Panc1 (cell line): ENCODE measurements at regions not wholly inside any gene's neighbourhood (a gene's known extent, or its start where the extent isn't known, plus 50 kb on each side); places are given as distances from the start of the nearest gene placed in this dataset.

Source experiments
- ATAC-seq: fragments of 200-7000 bp; cut with Tn5 transposase; 2 replicates; pipeline ENCODE4 v1.9.1; 2020; ENCODE audit warnings: mild to moderate bottlenecking, moderate library complexity
- BruUV-seq: library from RNA; stranded (reverse); fragments of 400-500 nt; replicated peaks from 2 replicates; lab custom pipeline; 2021; lab: Mats Ljungman, UMichigan
- CTCF ChIA-PET: fragments of 300-600 bp; sonication (Branson Sonifier 250); formaldehyde crosslinking; loops from one replicate; lab custom pipeline; 2022; ENCODE audit warnings: antibody characterized with exemption; lab: Charles Lee
- POLR2A ChIA-PET: fragments of 300-600 bp; sonication (Branson Sonifier 250); formaldehyde crosslinking; loops from one replicate; lab custom pipeline; 2022; ENCODE audit warnings: antibody characterized with exemption; lab: Charles Lee
- DNase-seq: peaks from one replicate; pipeline ENCODE4 v3.0.0-alpha.2; 2010; ENCODE audit warnings: low read depth, low spot score
- H3K27ac ChIP-seq: 2 replicates; pipeline ENCODE4 v1.5.1; 2011; ENCODE audit warnings: mild to moderate bottlenecking, low read length, inconsistent platforms
- H3K27me3 ChIP-seq: fragments of 200-500 bp; sonication (Bioruptor generic); 2 replicates; pipeline ENCODE4 v1.6.0; 2014; ENCODE audit warnings: low read length, inconsistent platforms; ENCODE audit not compliant: control insufficient read depth, insufficient read depth
- H3K36me3 ChIP-seq: fragments of 200-500 bp; sonication (Bioruptor generic); 2 replicates; pipeline ENCODE4 v1.5.1; 2014; ENCODE audit warnings: inconsistent platforms, mild to moderate bottlenecking, low read length, moderate library complexity; ENCODE audit not compliant: control insufficient read depth, insufficient read depth
- H3K4me1 ChIP-seq: 2 replicates; pipeline ENCODE4 v1.5.1; 2011; ENCODE audit warnings: inconsistent platforms, mild to moderate bottlenecking, low read length, moderate library complexity; ENCODE audit not compliant: control insufficient read depth, insufficient read depth
- H3K4me3 ChIP-seq, 2 experiments: 2 replicates each; pipeline ENCODE4 v1.5.1; 2011 to 2012; ENCODE audit warnings: low read depth in 2 of 2, low read length in 2 of 2, mild to moderate bottlenecking in 2 of 2, inconsistent platforms in 1 of 2, moderate library complexity in 1 of 2
- H3K9me3 ChIP-seq: fragments of 200-500 bp; sonication (Bioruptor generic); 2 replicates; pipeline ENCODE4 v1.5.1; 2014; ENCODE audit warnings: low read depth, mild to moderate bottlenecking, inconsistent platforms, low read length, moderate library complexity; ENCODE audit not compliant: control insufficient read depth, insufficient read depth
- POLR2AphosphoS5 ChIP-seq: IDR thresholded peaks from 2 replicates; pipeline ENCODE4 v1.6.1; 2012; ENCODE audit warnings: mild to moderate bottlenecking, low read depth, low read length, moderate library complexity
- SIN3A ChIP-seq: IDR thresholded peaks from 2 replicates; pipeline ENCODE4 v1.6.1; 2012; ENCODE audit warnings: low read depth, mild to moderate bottlenecking, low read length, moderate library complexity, borderline replicate concordance; ENCODE audit not compliant: insufficient read depth
- TCF7L2 ChIP-seq: IDR thresholded peaks from 2 replicates; pipeline ENCODE4 v1.6.1; 2011; ENCODE audit warnings: mild to moderate bottlenecking, low read depth, low read length, inconsistent platforms
- in situ Hi-C: cut with HindIII; loops from 2 replicates; pipeline ENCODE4 v1.10.0; 2016; ENCODE audit warnings: low sequenced_read_pairs, low pct_unique_long_range_greater_than_20kb
- intact Hi-C: fragments of 100-400 bp; cut with micrococcal nuclease; formaldehyde crosslinking; loops from one replicate; pipeline ENCODE4 v1.10.0; 2022; ENCODE audit not compliant: unreplicated experiment
- TF ChIP-seq, protein P1 (sequence below), 2 experiments: IDR thresholded peaks; 2 replicates each; pipeline ENCODE4 v1.6.1; 2011 to 2012; ENCODE audit warnings: low read depth in 2 of 2, control low read depth in 1 of 2, low read length in 1 of 2, mild to moderate bottlenecking in 1 of 2, moderate library complexity in 1 of 2; ENCODE audit not compliant: insufficient read depth in 1 of 2
- TF ChIP-seq, protein P2 (sequence below): fragments of 450-650 bp; IDR thresholded peaks from 2 replicates; pipeline ENCODE4 v1.5.1; 2017; ENCODE audit warnings: mild to moderate bottlenecking

DNA sequence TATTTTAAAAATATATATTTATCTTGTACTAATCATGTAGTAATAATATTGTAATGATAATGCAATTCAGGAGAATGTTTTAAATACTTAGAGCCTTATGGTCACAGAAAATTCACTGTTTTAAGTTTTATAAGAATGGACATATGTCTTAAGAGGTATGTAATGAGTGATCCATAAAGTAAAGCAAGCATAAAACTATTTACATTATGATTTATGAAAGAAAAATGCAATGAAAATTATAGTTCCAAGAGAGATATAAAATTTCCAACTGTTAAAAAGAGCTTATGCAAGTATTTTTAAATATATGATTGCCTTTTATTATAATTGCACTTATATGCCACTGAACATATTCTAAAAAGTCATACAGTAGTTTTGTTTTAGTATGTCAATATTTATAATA, 157.5 kb upstream of the TARS1 start:
- Histone ChIP-seq H3K9me3 (no peaks in the 10 kb centered on the region), H3K36me3 (no peaks in the 10 kb centered on the region), H3K4me1 (no peaks in the 10 kb centered on the region), H3K27ac (no peak overlapping the region), H3K27me3 (no peaks in the 10 kb centered on the region), H3K4me3 (no peak overlapping the region)
- ChIA-PET CTCF (no interaction called here), POLR2A (interaction anchor here (0.6 kb wide), 1 partner anchor 136 kb away, joined by 7 read pairs; no protein-coding TSS in a partner anchor)
- intact Hi-C loops: no loop called here
- ATAC-seq (no peak), DNase-seq (no peak)
- in situ Hi-C loops: no loop called here
- no TSS peak for BruUV-seq
- TF ChIP-seq, protein P1, sequence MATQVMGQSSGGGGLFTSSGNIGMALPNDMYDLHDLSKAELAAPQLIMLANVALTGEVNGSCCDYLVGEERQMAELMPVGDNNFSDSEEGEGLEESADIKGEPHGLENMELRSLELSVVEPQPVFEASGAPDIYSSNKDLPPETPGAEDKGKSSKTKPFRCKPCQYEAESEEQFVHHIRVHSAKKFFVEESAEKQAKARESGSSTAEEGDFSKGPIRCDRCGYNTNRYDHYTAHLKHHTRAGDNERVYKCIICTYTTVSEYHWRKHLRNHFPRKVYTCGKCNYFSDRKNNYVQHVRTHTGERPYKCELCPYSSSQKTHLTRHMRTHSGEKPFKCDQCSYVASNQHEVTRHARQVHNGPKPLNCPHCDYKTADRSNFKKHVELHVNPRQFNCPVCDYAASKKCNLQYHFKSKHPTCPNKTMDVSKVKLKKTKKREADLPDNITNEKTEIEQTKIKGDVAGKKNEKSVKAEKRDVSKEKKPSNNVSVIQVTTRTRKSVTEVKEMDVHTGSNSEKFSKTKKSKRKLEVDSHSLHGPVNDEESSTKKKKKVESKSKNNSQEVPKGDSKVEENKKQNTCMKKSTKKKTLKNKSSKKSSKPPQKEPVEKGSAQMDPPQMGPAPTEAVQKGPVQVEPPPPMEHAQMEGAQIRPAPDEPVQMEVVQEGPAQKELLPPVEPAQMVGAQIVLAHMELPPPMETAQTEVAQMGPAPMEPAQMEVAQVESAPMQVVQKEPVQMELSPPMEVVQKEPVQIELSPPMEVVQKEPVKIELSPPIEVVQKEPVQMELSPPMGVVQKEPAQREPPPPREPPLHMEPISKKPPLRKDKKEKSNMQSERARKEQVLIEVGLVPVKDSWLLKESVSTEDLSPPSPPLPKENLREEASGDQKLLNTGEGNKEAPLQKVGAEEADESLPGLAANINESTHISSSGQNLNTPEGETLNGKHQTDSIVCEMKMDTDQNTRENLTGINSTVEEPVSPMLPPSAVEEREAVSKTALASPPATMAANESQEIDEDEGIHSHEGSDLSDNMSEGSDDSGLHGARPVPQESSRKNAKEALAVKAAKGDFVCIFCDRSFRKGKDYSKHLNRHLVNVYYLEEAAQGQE (IDR thresholded peaks at IDR 0.05; ENCODE audit: insufficient read depth in 1 of 2, low read depth in 2 of 2, low read length in 1 of 2): no peak
- TF ChIP-seq TCF7L2 (no peak), POLR2AphosphoS5 (no peak), SIN3A (no peak)
- TF ChIP-seq, protein P2, sequence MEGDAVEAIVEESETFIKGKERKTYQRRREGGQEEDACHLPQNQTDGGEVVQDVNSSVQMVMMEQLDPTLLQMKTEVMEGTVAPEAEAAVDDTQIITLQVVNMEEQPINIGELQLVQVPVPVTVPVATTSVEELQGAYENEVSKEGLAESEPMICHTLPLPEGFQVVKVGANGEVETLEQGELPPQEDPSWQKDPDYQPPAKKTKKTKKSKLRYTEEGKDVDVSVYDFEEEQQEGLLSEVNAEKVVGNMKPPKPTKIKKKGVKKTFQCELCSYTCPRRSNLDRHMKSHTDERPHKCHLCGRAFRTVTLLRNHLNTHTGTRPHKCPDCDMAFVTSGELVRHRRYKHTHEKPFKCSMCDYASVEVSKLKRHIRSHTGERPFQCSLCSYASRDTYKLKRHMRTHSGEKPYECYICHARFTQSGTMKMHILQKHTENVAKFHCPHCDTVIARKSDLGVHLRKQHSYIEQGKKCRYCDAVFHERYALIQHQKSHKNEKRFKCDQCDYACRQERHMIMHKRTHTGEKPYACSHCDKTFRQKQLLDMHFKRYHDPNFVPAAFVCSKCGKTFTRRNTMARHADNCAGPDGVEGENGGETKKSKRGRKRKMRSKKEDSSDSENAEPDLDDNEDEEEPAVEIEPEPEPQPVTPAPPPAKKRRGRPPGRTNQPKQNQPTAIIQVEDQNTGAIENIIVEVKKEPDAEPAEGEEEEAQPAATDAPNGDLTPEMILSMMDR: no peak

DNA sequence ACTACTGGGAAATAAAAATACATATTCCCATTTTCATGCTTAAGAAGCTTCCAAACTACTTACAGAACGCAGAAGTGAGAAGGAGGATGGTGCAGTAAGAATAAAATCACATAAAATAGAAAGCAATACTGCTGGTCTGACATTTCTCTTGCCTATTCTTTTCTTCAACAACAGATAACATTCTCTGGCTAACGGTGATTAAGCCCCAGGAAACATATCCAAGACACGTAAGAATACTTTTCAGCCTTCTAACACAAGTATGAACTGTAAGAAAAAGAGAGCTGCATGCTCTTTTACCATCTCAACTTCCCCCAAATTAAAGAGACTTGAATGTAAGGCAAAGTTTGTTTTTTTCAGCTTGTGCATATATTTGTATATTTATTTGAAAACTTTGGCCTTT, 156.1 kb upstream of the TARS1 start:
- TF ChIP-seq POLR2AphosphoS5 (no peak), SIN3A (no peak)
- TF ChIP-seq, protein P1 (IDR thresholded peaks at IDR 0.05; ENCODE audit: insufficient read depth in 1 of 2, low read depth in 2 of 2, low read length in 1 of 2): no peak
- ChIA-PET CTCF (no interaction called here), POLR2A (no interaction called here)
- H3K36me3 ChIP-seq: no peaks in the 10 kb centered on the region
- no peak overlapping the region for H3K4me3 ChIP-seq
- H3K9me3 ChIP-seq: no peaks in the 10 kb centered on the region
- intact Hi-C loops: no loop called here
- ATAC-seq: no peak
- no peak overlapping the region for H3K27ac ChIP-seq
- H3K27me3 ChIP-seq: no peaks in the 10 kb centered on the region
- no peak for DNase-seq
- H3K4me1 ChIP-seq: no peaks in the 10 kb centered on the region
- in situ Hi-C loops: no loop called here
- no TSS peak for BruUV-seq
